ENCODE measurements at regions not wholly inside any gene's neighbourhood (a gene's known extent, or its start where the extent isn't known, plus 50 kb on each side); places are given as distances from the start of the nearest gene placed in this dataset.

DNA sequence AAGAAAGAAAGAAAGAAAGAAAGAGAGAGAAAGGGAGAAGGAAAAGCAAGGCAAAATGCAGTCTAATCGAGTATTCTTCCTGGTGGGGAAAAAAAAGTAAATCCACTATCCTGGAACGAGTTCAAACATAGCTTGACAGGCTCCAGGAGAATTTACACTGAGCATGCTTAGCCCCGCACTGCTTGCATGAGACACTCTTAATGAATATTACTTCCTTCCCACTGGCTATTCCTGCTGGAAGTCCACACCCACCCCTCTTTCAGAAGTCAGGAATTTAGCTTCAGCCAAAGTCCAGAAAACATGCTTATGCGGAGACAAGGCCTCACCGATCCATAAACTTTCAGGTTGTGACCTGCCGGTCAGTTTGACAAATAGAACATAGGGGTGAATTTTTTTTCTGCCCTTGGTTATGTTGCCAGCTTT lies 251.8 kb upstream of the BLID start:
- Histone ChIP-seq H3K4ac (ENCODE audit: low read depth, low read length) (peak overlapping the region; percentile 44), H3K56ac (ENCODE audit: extremely low read depth, insufficient read depth, low read length) (peak overlapping the region; percentile 56; the same call in 1 of the 2 replicates), H3K4me2 (ENCODE audit: low read depth, low read length) (peak overlapping the region; percentile 11), H3K9me1 (ENCODE audit: insufficient read depth, low read length) (0 out of 2 replicates have a peak, but pooled peaks cover 3% of the 10 kb centered on the region), H3K18ac (ENCODE audit: low read depth, low read length) (no peak overlapping the region; the same call in 1 of the 2 replicates), H3K23ac (ENCODE audit: low read depth, low read length) (no peak overlapping the region), H4K91ac (ENCODE audit: insufficient read depth, low read depth, low read length) (peak overlapping the region; percentile 8; the same call in 1 of the 2 replicates), H2BK15ac (ENCODE audit: low read depth, low read length) (peak overlapping the region; percentile 16; the same call in 1 of the 3 replicates), H3K9ac (ENCODE audit: low read depth, low read length) (peak overlapping the region; percentile 55; the same call in 1 of the 2 replicates), H3K4me3 (ENCODE audit: insufficient read depth, low read depth, low read length) (no peak overlapping the region), H3K14ac (replicated peaks; ENCODE audit: low read depth, low read length) (0 out of 2 replicates have a peak overlapping the region, but pooled peaks have one; percentile 51), H3K27me3 (ENCODE audit: control insufficient read depth, insufficient read depth, low read length) (no peaks in the 10 kb centered on the region; the same call in 1 of the 2 replicates), H4K20me1 (ENCODE audit: insufficient read depth, low read length) (no peaks in the 10 kb centered on the region), H3K36me3 (ENCODE audit: control insufficient read depth, insufficient read depth, low read length) (peaks cover 1% of the 10 kb centered on the region; the same call in 1 of the 2 replicates), H4K8ac (ENCODE audit: low read depth in 2 of 2, low read length in 2 of 2) (peak overlapping the region; percentile 2 to 66; a peak in 3 of 4 replicates), H2AK5ac (ENCODE audit: low read depth, low read length) (no peak overlapping the region), H2AK9ac (replicated peaks; ENCODE audit: low read depth, low read length, poor library complexity) (no peak overlapping the region), H2BK5ac (ENCODE audit: low read depth, low read length, poor library complexity, severe bottlenecking) (no peak overlapping the region), H2BK20ac (ENCODE audit: low read depth, low read length) (peak overlapping the region; percentile 27; the same call in 1 of the 2 replicates), H3K27ac (ENCODE audit: insufficient read depth, low read length) (peak overlapping the region; percentile 34), H2AFZ (replicated peaks; ENCODE audit: low read length, poor library complexity) (peak overlapping the region; percentile 74), H3K9me3 (ENCODE audit: control insufficient read depth, insufficient read depth, low read length) (no peaks in the 10 kb centered on the region), H2BK120ac (ENCODE audit: low read depth, low read length) (peak overlapping the region; percentile 71), H3K79me1 (ENCODE audit: low read depth in 1 of 2, low read length in 2 of 2) (no peaks in the 10 kb centered on the region), H4K5ac (ENCODE audit: low read depth, low read length) (no peak overlapping the region; the same call in 1 of the 2 replicates), H3K4me1 (ENCODE audit: control insufficient read depth, insufficient read depth, low read length) (no peaks in the 10 kb centered on the region)
- ChIA-PET CTCF (no interaction called here), POLR2A (ENCODE audit: unreplicated experiment) (no interaction called here)
- DNase-seq (peak; percentile 82), ATAC-seq (ENCODE audit: low read depth) (peak; percentile 92)
- TF ChIP-seq MXI1 (IDR thresholded peaks at IDR 0.05; ENCODE audit: borderline replicate concordance, low read depth, low read length) (peak; percentile 64; the same call in 1 of the 2 replicates), RCOR1 (IDR thresholded peaks at IDR 0.05; ENCODE audit: insufficient replicate concordance, low read length) (no peak), RAD21 (IDR thresholded peaks at IDR 0.05; ENCODE audit: low read length) (no peak)
- TF ChIP-seq, protein P1, sequence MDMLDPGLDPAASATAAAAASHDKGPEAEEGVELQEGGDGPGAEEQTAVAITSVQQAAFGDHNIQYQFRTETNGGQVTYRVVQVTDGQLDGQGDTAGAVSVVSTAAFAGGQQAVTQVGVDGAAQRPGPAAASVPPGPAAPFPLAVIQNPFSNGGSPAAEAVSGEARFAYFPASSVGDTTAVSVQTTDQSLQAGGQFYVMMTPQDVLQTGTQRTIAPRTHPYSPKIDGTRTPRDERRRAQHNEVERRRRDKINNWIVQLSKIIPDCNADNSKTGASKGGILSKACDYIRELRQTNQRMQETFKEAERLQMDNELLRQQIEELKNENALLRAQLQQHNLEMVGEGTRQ (IDR thresholded peaks at IDR 0.05; ENCODE audit: low read depth, low read length), result no peak
- no TSS peak for BruUV-seq (replicated peaks)
- in situ Hi-C loops (cut with MboI; ENCODE audit: low sequenced_read_pairs) (no loop called here), intact Hi-C loops (cut with micrococcal nuclease) (loop anchor here (1.0 to 5.0 kb wide), 4 partner anchors 119 to 251 kb away; partner anchors contain the start of gene BLID), dilution Hi-C loops (cut with HindIII; ENCODE audit: low sequenced_read_pairs, unreplicated experiment) (no loop called here)
- no CpG with 5 or more reads among the region's 6 CpGs for WGBS, 2 experiments (ENCODE audit: extremely low coverage in 2 of 2, insufficient read length in 1 of 2)
